ENCODE measurements at regions not wholly inside any gene's neighbourhood (a gene's known extent, or its start where the extent isn't known, plus 50 kb on each side); places are given as distances from the start of the nearest gene placed in this dataset.

- TF ChIP-seq CTCF (IDR thresholded peaks at IDR 0.05): no peak
- Histone ChIP-seq H3K9me3 (no peaks in the 10 kb centered on the region), H3K36me3 (ENCODE audit: insufficient read depth in 1 of 2, low read depth in 1 of 2) (no peaks in the 10 kb centered on the region), H3K27me3 (ENCODE audit: insufficient read depth in 3 of 3, low read length in 2 of 3) (no peaks in the 10 kb centered on the region), H3K4me3 (no peak overlapping the region), H3K27ac (no peak overlapping the region), H3K4me1 (no peaks in the 10 kb centered on the region)
- ATAC-seq (no peak), DNase-seq (no peak)
- WGBS, 3 donors: 81 to 84% (median 83%) methylated on average over 1 of the region's 1 CpG
- intact Hi-C loops (cut with DNase I): no loop called here
Measured at GRCh38 chr3:146972726-146973125, 367.6 kb upstream of the PLSCR5 start.

- ATAC-seq: no peak
- WGBS, 3 donors: 46 to 58% (median 54%) methylated on average over 2 of the region's 2 CpGs
- H3K9me3 ChIP-seq: no peaks in the 10 kb centered on the region
Measured at GRCh38 chr3:146970236-146970635, 365.1 kb upstream of the PLSCR5 start.

GRCh38 chr3:146969356-146969755 lies 364.2 kb upstream of the PLSCR5 start:
- H3K4me1 ChIP-seq: no peaks in the 10 kb centered on the region
- no peak overlapping the region for H3K27ac ChIP-seq
- no peaks in the 10 kb centered on the region for H3K9me3 ChIP-seq
- no peak for DNase-seq
- H3K27me3 ChIP-seq (ENCODE audit: insufficient read depth in 3 of 3, low read length in 2 of 3): no peaks in the 10 kb centered on the region
- no peak for TF ChIP-seq CTCF (IDR thresholded peaks at IDR 0.05)
- H3K4me3 ChIP-seq: no peak overlapping the region
- H3K36me3 ChIP-seq (ENCODE audit: insufficient read depth in 1 of 2, low read depth in 1 of 2): no peaks in the 10 kb centered on the region
- intact Hi-C loops (cut with DNase I): no loop called here
- no peak for ATAC-seq

More at GRCh38 chr3:146970236-146970635, 365.1 kb upstream of the PLSCR5 start:
- Histone ChIP-seq H3K27ac (no peak overlapping the region), H3K27me3 (ENCODE audit: insufficient read depth in 3 of 3, low read length in 2 of 3) (no peaks in the 10 kb centered on the region), H3K4me1 (no peaks in the 10 kb centered on the region), H3K4me3 (no peak overlapping the region), H3K36me3 (ENCODE audit: insufficient read depth in 1 of 2, low read depth in 1 of 2) (no peaks in the 10 kb centered on the region)
- intact Hi-C loops (cut with DNase I): no loop called here
- no peak for DNase-seq
- TF ChIP-seq CTCF (IDR thresholded peaks at IDR 0.05): no peak

GRCh38 chr3:146968204-146968651 lies 363.1 kb upstream of the PLSCR5 start:
- intact Hi-C loops (cut with DNase I): no loop called here
- no peaks in the 10 kb centered on the region for H3K36me3 ChIP-seq (ENCODE audit: insufficient read depth in 1 of 2, low read depth in 1 of 2)
- no peak for DNase-seq
- no peak overlapping the region for H3K4me3 ChIP-seq
- no peaks in the 10 kb centered on the region for H3K9me3 ChIP-seq
- H3K4me1 ChIP-seq: no peaks in the 10 kb centered on the region
- H3K27me3 ChIP-seq (ENCODE audit: insufficient read depth in 3 of 3, low read length in 2 of 3): no peaks in the 10 kb centered on the region
- no peak overlapping the region for H3K27ac ChIP-seq
- no peak for TF ChIP-seq CTCF (IDR thresholded peaks at IDR 0.05)
- ATAC-seq: no peak
- WGBS, 3 donors: 31 to 54% (median 49%) methylated on average over 1 of the region's 1 CpG

GRCh38 chr3:146967783-146968182 lies 362.6 kb upstream of the PLSCR5 start:
- H3K36me3 ChIP-seq (ENCODE audit: insufficient read depth in 1 of 2, low read depth in 1 of 2): no peaks in the 10 kb centered on the region
- no peaks in the 10 kb centered on the region for H3K27me3 ChIP-seq (ENCODE audit: insufficient read depth in 3 of 3, low read length in 2 of 3)
- no peak for TF ChIP-seq CTCF (IDR thresholded peaks at IDR 0.05)
- H3K9me3 ChIP-seq: no peaks in the 10 kb centered on the region
- no peak overlapping the region for H3K4me3 ChIP-seq
- no peak for DNase-seq
- no peak for ATAC-seq
- intact Hi-C loops (cut with DNase I): loop anchor here in 1 of 2 donors (1.0 kb wide), 1 partner anchor 14 kb away; no protein-coding TSS in a partner anchor
- H3K4me1 ChIP-seq: no peaks in the 10 kb centered on the region
- H3K27ac ChIP-seq: no peak overlapping the region

Data from psoas muscle (tissue), 7 donors.